Muscle of back (tissue), 3 donors: ENCODE measurements at regions not wholly inside any gene's neighbourhood (a gene's known extent, or its start where the extent isn't known, plus 50 kb on each side); places are given as distances from the start of the nearest gene placed in this dataset.
A peak's percentile ranks its signal among the peaks of the same experiment; 100 is the strongest.

Experiments used
- DNase-seq, 3 donors: peaks; one replicate each; pipeline versions ENCODE4 v3.0.0 to v3.0.0-alpha.2; 2013

GRCh38 chr13:73633817-73634460 is 500.3 kb downstream of the KLF12 start:
- DNase-seq = peak in 2 of 3 donors; percentile 17 to 52

- DNase-seq = no peak
These were observed 502.8 kb downstream of the KLF12 start for GRCh38 chr13:73631411-73631810.

- DNase-seq = no peak
These were observed 508.5 kb downstream of the KLF12 start for GRCh38 chr13:73625562-73626339.

GRCh38 chr13:73623281-73623680 is 510.9 kb downstream of the KLF12 start:
- DNase-seq = no peak

- no peak for DNase-seq
These were observed 511.8 kb downstream of the KLF12 start for GRCh38 chr13:73622381-73622780.

- DNase-seq = no peak
These were observed 515.8 kb downstream of the KLF12 start for GRCh38 chr13:73618275-73618865.

- no peak for DNase-seq
These were observed 517.3 kb downstream of the KLF12 start for GRCh38 chr13:73616861-73617260.

GRCh38 chr13:73610799-73611592 is 523.2 kb downstream of the KLF12 start:
- DNase-seq = no peak

- DNase-seq = no peak
These were observed 525.3 kb downstream of the KLF12 start for GRCh38 chr13:73608711-73609485.

GRCh38 chr13:73608157-73608516 is 526.1 kb downstream of the KLF12 start:
- no peak for DNase-seq

GRCh38 chr13:73607489-73608156 is 526.6 kb downstream of the KLF12 start:
- no peak for DNase-seq

GRCh38 chr13:73603646-73604045 is 530.6 kb downstream of the KLF12 start:
- DNase-seq = no peak

- no peak for DNase-seq
These were observed 531.9 kb downstream of the KLF12 start for GRCh38 chr13:73602295-73602694.

GRCh38 chr13:73601708-73602107 is 532.5 kb downstream of the KLF12 start:
- no peak for DNase-seq

GRCh38 chr13:73599232-73600128 is 534.7 kb downstream of the KLF12 start:
- no peak for DNase-seq

GRCh38 chr13:73598020-73598712 is 536.0 kb downstream of the KLF12 start:
- DNase-seq = no peak

- no peak for DNase-seq
These were observed 537.6 kb downstream of the KLF5 start for GRCh38 chr13:73596382-73596781.

GRCh38 chr13:73593199-73593765 is 534.5 kb downstream of the KLF5 start:
- DNase-seq = no peak

GRCh38 chr13:73591861-73592260 is 533.1 kb downstream of the KLF5 start:
- no peak for DNase-seq
